ENCODE measurements at regions not wholly inside any gene's neighbourhood (a gene's known extent, or its start where the extent isn't known, plus 50 kb on each side); places are given as distances from the start of the nearest gene placed in this dataset.

DNA sequence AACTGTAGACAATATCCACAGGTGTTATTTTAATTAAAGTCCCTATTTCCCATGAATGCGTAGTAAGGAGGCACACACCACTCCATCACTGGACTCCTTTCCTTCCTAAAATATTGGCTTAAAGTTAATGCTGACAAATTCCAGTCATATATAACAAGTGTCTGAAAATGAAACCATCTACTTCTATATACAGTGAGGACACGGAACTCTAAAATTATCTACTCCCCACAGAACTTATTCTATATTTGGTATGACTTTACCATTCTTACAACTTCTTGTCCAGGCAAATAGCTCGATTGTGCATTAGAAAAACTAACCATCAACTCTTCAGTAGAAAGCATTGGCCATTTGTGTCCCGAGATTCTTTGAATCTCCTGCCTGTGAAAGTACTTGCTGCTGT is 1560.2 kb downstream of the EFNB2 start:
- no peak for DNase-seq (ENCODE audit: low read depth, low spot score)
- H3K4me3 ChIP-seq (ENCODE audit: low read depth, low read length) = no peak overlapping the region
- in situ Hi-C loops (cut with HindIII; ENCODE audit: low sequenced_read_pairs) = no loop called here
- TF ChIP-seq, protein P1, sequence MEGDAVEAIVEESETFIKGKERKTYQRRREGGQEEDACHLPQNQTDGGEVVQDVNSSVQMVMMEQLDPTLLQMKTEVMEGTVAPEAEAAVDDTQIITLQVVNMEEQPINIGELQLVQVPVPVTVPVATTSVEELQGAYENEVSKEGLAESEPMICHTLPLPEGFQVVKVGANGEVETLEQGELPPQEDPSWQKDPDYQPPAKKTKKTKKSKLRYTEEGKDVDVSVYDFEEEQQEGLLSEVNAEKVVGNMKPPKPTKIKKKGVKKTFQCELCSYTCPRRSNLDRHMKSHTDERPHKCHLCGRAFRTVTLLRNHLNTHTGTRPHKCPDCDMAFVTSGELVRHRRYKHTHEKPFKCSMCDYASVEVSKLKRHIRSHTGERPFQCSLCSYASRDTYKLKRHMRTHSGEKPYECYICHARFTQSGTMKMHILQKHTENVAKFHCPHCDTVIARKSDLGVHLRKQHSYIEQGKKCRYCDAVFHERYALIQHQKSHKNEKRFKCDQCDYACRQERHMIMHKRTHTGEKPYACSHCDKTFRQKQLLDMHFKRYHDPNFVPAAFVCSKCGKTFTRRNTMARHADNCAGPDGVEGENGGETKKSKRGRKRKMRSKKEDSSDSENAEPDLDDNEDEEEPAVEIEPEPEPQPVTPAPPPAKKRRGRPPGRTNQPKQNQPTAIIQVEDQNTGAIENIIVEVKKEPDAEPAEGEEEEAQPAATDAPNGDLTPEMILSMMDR (IDR thresholded peaks at IDR 0.05; ENCODE audit: low read depth, low read length) = no peak

DNA sequence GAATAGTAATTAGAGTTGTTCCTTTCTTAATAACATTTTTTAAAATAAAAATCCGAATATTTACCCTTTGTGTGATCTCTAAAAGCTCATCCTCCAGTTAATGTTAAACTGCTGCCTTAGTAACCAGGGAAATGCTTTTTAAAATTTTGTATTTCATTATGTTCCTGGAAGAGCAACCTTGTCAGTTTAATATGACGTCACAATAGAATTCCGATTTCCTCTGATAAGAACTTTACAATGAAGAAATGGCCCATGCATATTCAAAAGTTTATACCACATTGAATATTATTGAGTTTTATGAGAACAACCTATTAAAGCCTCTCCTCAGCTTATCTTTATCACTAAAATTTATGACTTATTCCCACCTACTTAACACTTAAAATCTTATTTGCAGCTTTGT is 1566.6 kb downstream of the EFNB2 start:
- no peak overlapping the region for H3K4me3 ChIP-seq (ENCODE audit: low read depth, low read length)
- in situ Hi-C loops (cut with HindIII; ENCODE audit: low sequenced_read_pairs) = no loop called here
- no peak for DNase-seq (ENCODE audit: low read depth, low spot score)
- TF ChIP-seq, protein P1 (IDR thresholded peaks at IDR 0.05; ENCODE audit: low read depth, low read length) = no peak

DNA sequence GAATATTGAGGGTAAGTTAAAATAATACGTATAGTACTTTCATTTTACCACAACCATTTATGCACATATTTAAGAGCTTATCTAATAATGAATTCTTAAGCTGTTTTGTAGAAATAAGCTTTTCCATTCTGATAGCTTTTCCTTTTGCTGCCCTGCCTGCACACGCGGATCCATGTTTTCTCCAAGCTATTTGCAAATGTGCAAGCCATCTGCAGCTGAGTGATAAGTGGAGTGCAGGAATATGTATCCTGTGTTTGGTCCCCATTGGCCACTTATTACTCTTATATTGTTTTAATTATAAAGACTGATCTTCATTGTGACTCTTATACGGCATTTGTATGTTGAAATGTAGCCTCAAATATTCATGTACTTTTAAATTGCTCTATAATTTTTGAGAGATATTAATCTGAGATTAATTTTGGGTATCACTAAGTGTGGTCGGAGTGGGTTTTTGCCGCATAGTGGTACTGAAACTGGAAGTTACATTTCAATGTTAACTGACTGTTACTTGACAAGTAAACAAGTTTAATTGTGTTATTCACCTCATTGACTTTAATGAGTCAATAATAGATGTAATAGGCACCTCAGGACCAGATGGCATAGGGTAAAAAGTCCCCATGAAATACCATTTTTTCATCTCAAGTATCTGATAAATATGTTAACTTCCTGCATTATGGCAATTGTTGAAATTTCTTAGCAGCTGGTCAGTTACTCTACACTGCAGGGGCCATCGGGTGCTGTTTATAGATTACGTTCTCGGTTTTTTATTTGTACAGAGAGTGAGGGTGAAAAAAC is 1567.4 kb downstream of the EFNB2 start:
- no peak overlapping the region for H3K4me3 ChIP-seq (ENCODE audit: low read depth, low read length)
- TF ChIP-seq, protein P1 (IDR thresholded peaks at IDR 0.05; ENCODE audit: low read depth, low read length) = no peak
- in situ Hi-C loops (cut with HindIII; ENCODE audit: low sequenced_read_pairs) = no loop called here
- DNase-seq (ENCODE audit: low read depth, low spot score) = no peak

DNA sequence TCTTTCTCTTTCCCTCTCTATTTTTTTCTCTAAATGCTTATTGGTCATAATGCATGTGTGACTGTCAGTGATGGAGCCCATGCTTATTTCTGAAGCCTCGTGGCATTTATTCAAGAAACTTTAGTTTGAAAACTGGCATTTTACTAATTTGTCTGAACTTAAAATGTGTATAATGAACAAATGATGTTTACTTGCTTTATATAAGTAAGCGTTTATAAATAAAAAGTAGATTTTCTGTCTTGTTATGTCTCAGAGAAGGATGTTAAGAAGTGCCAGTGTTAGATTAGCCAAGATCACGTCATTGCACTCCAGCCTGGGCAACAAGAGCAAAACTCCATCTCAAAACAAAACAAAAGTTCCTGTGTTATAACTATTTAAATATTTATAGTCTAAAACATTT is 1568.1 kb downstream of the EFNB2 start:
- H3K4me3 ChIP-seq (ENCODE audit: low read depth, low read length) = no peak overlapping the region
- TF ChIP-seq, protein P1 (IDR thresholded peaks at IDR 0.05; ENCODE audit: low read depth, low read length) = no peak
- in situ Hi-C loops (cut with HindIII; ENCODE audit: low sequenced_read_pairs) = no loop called here

DNA sequence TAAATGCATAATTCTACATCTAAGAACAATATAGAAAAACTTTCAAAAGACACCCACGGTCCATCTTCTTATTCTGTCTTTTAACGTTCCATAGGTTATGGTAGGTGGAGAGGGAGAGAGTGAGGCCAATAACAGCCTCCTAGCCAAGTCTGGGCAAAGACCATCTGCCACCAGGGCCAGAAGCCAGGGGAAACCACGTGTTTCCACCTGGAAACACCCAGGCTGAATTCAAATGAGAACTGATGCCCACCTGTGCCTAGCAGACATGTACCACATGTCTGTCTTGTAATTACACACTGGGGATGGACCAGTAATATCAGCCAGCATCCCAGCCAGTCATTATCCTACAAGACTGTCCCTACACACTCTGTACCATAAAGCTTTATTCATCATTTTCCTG is 1573.1 kb downstream of the EFNB2 start:
- in situ Hi-C loops (cut with HindIII; ENCODE audit: low sequenced_read_pairs) = no loop called here
- DNase-seq (ENCODE audit: low read depth, low spot score) = no peak
- TF ChIP-seq, protein P1 (IDR thresholded peaks at IDR 0.05; ENCODE audit: low read depth, low read length) = no peak
- H3K4me3 ChIP-seq (ENCODE audit: low read depth, low read length) = no peak overlapping the region

More for the DNA sequence above, 1568.1 kb downstream of the EFNB2 start:
- no peak for DNase-seq (ENCODE audit: low read depth, low spot score)

DNA sequence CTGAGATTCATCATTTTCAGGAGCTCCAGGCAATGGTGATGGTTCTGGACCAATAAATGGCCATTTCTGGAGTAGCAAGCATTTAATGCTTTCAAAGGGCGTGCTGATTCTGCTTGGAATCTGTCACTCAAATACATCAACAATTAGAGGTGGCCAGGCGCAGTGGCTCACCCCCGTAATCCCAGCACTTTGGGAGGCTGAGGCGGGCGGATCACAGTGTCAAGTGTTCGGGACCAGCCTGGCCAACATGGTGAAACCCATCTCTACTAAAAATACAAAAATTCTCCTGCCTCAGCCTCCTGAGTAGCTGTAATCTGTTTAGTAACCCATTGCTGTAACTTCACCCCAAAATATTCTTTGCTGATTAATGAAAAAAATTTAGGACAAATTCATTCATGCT is 1574.2 kb downstream of the EFNB2 start:
- H3K4me3 ChIP-seq (ENCODE audit: low read depth, low read length) = no peak overlapping the region
- in situ Hi-C loops (cut with HindIII; ENCODE audit: low sequenced_read_pairs) = no loop called here
- DNase-seq (ENCODE audit: low read depth, low spot score) = no peak
- TF ChIP-seq, protein P1 (IDR thresholded peaks at IDR 0.05; ENCODE audit: low read depth, low read length) = no peak

Data from astrocyte of the spinal cord (primary cell).